Skeletal muscle tissue (tissue), 3 donors: ENCODE measurements at regions not wholly inside any gene's neighbourhood (a gene's known extent, or its start where the extent isn't known, plus 50 kb on each side); places are given as distances from the start of the nearest gene placed in this dataset.
"Not testable (repeated sequence)": the region's sequence is repeated elsewhere in the genome, so short reads cannot be mapped to it uniquely, and the experiment has no call there.

Experiments
- H3K27ac ChIP-seq: one replicate; pipeline ENCODE4 v1.7.0; 2013; ENCODE audit warnings: mild to moderate bottlenecking, low read depth, low read length, inconsistent platforms
- H3K27me3 ChIP-seq, 3 donors: one replicate each; pipeline ENCODE4 v1.7.0; 2013; ENCODE audit warnings: low read length in 3 of 3; ENCODE audit not compliant: control insufficient read depth in 3 of 3, insufficient read depth in 3 of 3
- H3K36me3 ChIP-seq, 3 donors: one replicate each; pipeline ENCODE4 v1.7.0; 2013; ENCODE audit warnings: low read length in 3 of 3; ENCODE audit not compliant: control insufficient read depth in 3 of 3, insufficient read depth in 3 of 3
- H3K4me1 ChIP-seq, 3 donors: one replicate each; pipeline ENCODE4 v1.7.0; 2013; ENCODE audit warnings: low read length in 3 of 3, mild to moderate bottlenecking in 3 of 3; ENCODE audit not compliant: control insufficient read depth in 3 of 3, insufficient read depth in 3 of 3
- H3K4me3 ChIP-seq, 3 donors: one replicate each; pipeline ENCODE4 v1.7.0; 2013; ENCODE audit warnings: low read length in 3 of 3
- H3K9ac ChIP-seq, 3 donors: one replicate each; pipeline ENCODE4 v1.7.0; 2013; ENCODE audit warnings: low read length in 3 of 3, mild to moderate bottlenecking in 3 of 3, moderate library complexity in 2 of 3, low read depth in 1 of 3
- H3K9me3 ChIP-seq, 3 donors: one replicate each; pipeline ENCODE4 v1.7.0; 2013; ENCODE audit warnings: low read length in 3 of 3; ENCODE audit not compliant: control insufficient read depth in 3 of 3
- donor health status: Osteomylitis.

GRCh38 chr15:59797756-59798604 is 108.9 kb upstream of the BNIP2 start:
- Histone ChIP-seq H3K9ac (no peak overlapping the region), H3K36me3 (no peaks in the 10 kb centered on the region), H3K27ac (no peak overlapping the region), H3K27me3 (peaks cover 0 to 5% (median 0%) of the 10 kb centered on the region in 3 donors), H3K4me3 (no peak overlapping the region), H3K9me3 (no peaks in the 10 kb centered on the region), H3K4me1 (peaks cover 0 to 4% (median 0%) of the 10 kb centered on the region in 3 donors)

- Histone ChIP-seq H3K4me3 (no peak overlapping the region), H3K27ac (no peak overlapping the region), H3K9me3 (no peaks in the 10 kb centered on the region), H3K27me3 (peaks cover 5 to 26% (median 12%) of the 10 kb centered on the region in 3 donors), H3K4me1 (peaks cover 0 to 4% (median 0%) of the 10 kb centered on the region in 3 donors), H3K36me3 (no peaks in the 10 kb centered on the region), H3K9ac (no peak overlapping the region)
Measured at GRCh38 chr15:59794229-59794886, 105.2 kb upstream of the BNIP2 start.

- Histone ChIP-seq H3K27me3 (peaks cover 5 to 26% (median 12%) of the 10 kb centered on the region in 3 donors), H3K36me3 (no peaks in the 10 kb centered on the region), H3K9ac (no peak overlapping the region), H3K4me1 (peaks cover 0 to 4% (median 0%) of the 10 kb centered on the region in 3 donors), H3K9me3 (no peaks in the 10 kb centered on the region), H3K27ac (no peak overlapping the region), H3K4me3 (no peak overlapping the region)
Measured at GRCh38 chr15:59792359-59792758, 103.2 kb upstream of the BNIP2 start.

GRCh38 chr15:59791755-59792154 is 102.6 kb upstream of the BNIP2 start:
- Histone ChIP-seq H3K36me3 (no peaks in the 10 kb centered on the region), H3K4me3 (no peak overlapping the region), H3K27ac (no peak overlapping the region), H3K9ac (no peak overlapping the region), H3K9me3 (no peaks in the 10 kb centered on the region), H3K27me3 (peaks cover 5 to 26% (median 12%) of the 10 kb centered on the region in 3 donors), H3K4me1 (peaks cover 0 to 4% (median 0%) of the 10 kb centered on the region in 3 donors)

- H3K36me3 ChIP-seq, result no peaks in the 10 kb centered on the region
- peaks cover 5 to 23% (median 12%) of the 10 kb centered on the region in 3 donors for H3K27me3 ChIP-seq
- H3K4me1 ChIP-seq, result peaks cover 0 to 4% (median 0%) of the 10 kb centered on the region in 3 donors
- H3K9me3 ChIP-seq, result no peaks in the 10 kb centered on the region
- H3K4me3 ChIP-seq, result no peak overlapping the region
- H3K27ac ChIP-seq, result no peak overlapping the region
- no peak overlapping the region for H3K9ac ChIP-seq
Measured at GRCh38 chr15:59791079-59791478, 102.0 kb upstream of the BNIP2 start.

DNA sequence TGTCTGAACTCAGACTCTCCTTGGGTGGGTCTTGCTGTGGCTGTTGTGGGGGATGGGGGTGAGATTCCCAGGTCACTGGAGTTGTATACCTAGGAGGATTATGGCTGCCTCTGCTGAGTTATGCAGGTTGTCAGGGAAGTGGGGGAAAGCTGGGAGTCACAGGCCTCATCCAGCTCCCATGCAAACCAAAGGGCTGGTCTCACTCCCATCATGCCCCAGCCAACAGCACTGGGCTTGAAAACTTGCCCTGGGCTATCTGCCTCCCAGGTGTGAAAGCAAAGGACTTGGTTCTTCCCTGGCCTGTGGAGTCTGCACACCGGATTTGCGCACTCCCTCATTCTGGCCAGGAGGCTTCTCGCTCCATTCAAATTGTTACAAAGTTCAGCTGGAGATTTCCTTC is 97.3 kb upstream of the BNIP2 start:
- H3K9me3 ChIP-seq, result not testable (repeated sequence)

DNA sequence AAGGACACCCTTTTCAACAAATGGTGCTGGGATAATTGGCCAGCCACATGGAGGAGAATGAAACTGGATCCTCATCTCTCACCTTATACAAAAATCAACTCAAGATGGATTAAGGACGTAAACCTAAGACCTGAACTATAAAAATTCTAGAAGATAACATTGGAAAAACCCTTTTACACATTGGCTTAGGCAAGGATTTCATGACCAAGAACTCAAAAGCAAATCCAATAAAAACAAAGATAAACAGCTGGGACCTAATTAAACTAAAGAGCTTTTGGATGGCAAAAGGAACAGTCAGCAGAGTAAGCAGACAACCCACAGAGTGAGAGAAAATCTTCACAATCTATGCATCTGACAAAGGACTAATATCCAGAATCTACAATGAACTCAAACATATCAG is 96.9 kb upstream of the BNIP2 start:
- not testable (repeated sequence) for H3K27ac ChIP-seq, H3K4me1 ChIP-seq, H3K9ac ChIP-seq, H3K36me3 ChIP-seq, H3K4me3 ChIP-seq, H3K9me3 ChIP-seq
- H3K27me3 ChIP-seq, result peaks cover 4 to 11% (median 4%) of the 10 kb centered on the region in 3 donors

More for the DNA sequence above, 97.3 kb upstream of the BNIP2 start:
- not testable (repeated sequence) for H3K4me3 ChIP-seq, H3K36me3 ChIP-seq, H3K4me1 ChIP-seq, H3K27ac ChIP-seq, H3K9ac ChIP-seq
- H3K27me3 ChIP-seq, result peaks cover 5 to 14% (median 9%) of the 10 kb centered on the region in 3 donors

GRCh38 chr15:59783774-59784520 is 94.8 kb upstream of the BNIP2 start:
- H3K9ac ChIP-seq, H3K9me3 ChIP-seq, H3K4me3 ChIP-seq, H3K27ac ChIP-seq, H3K4me1 ChIP-seq, H3K36me3 ChIP-seq, H3K27me3 ChIP-seq: not testable (repeated sequence)

DNA sequence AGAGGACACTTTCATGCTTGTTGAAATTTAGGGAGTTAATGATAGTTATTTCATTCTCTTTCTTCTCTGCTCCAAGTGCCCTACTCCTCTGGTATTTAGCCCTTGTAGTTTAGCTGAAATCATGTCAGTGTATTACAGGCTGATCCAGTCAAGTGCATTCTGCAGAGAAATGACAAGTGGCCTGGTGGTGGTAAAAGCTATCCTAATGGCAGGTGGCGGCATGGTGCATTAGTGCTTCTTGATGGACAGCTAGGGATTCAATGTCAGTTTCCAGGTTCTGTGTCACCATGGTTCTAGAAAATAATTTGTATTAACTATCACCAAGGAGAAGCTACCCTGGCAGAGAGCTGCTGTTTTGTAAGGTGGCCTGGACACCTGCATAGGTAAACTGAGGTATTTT is 90.0 kb upstream of the BNIP2 start:
- Histone ChIP-seq H3K9ac (no peak overlapping the region), H3K36me3 (no peaks in the 10 kb centered on the region), H3K9me3 (no peaks in the 10 kb centered on the region), H3K4me1 (no peaks in the 10 kb centered on the region), H3K4me3 (no peak overlapping the region), H3K27ac (no peak overlapping the region), H3K27me3 (peaks cover 0 to 4% (median 0%) of the 10 kb centered on the region in 3 donors)
